HG02623 (cell line): ENCODE measurements at regions not wholly inside any gene's neighbourhood (a gene's known extent, or its start where the extent isn't known, plus 50 kb on each side); places are given as distances from the start of the nearest gene placed in this dataset.
"Not testable (repeated sequence)": the region's sequence is repeated elsewhere in the genome, so short reads cannot be mapped to it uniquely, and the experiment has no call there.

Source experiments
- ATAC-seq: cut with Tn5 transposase; IDR thresholded peaks from one replicate; pipeline ENCODE4 v1.9.1; 2021; ENCODE audit warnings: moderate library complexity; ENCODE audit not compliant: unreplicated experiment

GRCh38 chr14:89699071-89699470, 255.5 kb downstream of the EFCAB11 start:
- no peak for ATAC-seq

- ATAC-seq: no peak
These were observed 257.1 kb downstream of the EFCAB11 start for GRCh38 chr14:89697281-89698060.

- ATAC-seq: no peak
These were observed 258.7 kb downstream of the EFCAB11 start for GRCh38 chr14:89695846-89696245.

- no peak for ATAC-seq
These were observed 264.4 kb downstream of the EFCAB11 start for GRCh38 chr14:89690139-89690538.

- ATAC-seq: not testable (repeated sequence)
These were observed 264.8 kb downstream of the EFCAB11 start for GRCh38 chr14:89689711-89690110.

GRCh38 chr14:89688507-89689211, 265.9 kb downstream of the EFCAB11 start:
- ATAC-seq: no peak

- ATAC-seq: not testable (repeated sequence)
These were observed 267.4 kb downstream of the EFCAB11 start for GRCh38 chr14:89687129-89687528.

GRCh38 chr14:89684139-89684538, 267.1 kb upstream of the FOXN3 start:
- ATAC-seq: no peak

- peak; percentile 83 for ATAC-seq
These were observed 264.3 kb upstream of the FOXN3 start for GRCh38 chr14:89681086-89682018.

GRCh38 chr14:89680156-89680555, 263.1 kb upstream of the FOXN3 start:
- ATAC-seq: no peak

GRCh38 chr14:89678768-89679167, 261.7 kb upstream of the FOXN3 start:
- ATAC-seq: no peak

GRCh38 chr14:89675590-89675989, 258.6 kb upstream of the FOXN3 start:
- ATAC-seq: no peak

GRCh38 chr14:89674936-89675335, 257.9 kb upstream of the FOXN3 start:
- no peak for ATAC-seq

GRCh38 chr14:89674240-89674639, 257.2 kb upstream of the FOXN3 start:
- no peak for ATAC-seq

GRCh38 chr14:89673512-89674225, 256.6 kb upstream of the FOXN3 start:
- no peak for ATAC-seq

GRCh38 chr14:89672636-89673511, 255.8 kb upstream of the FOXN3 start:
- no peak for ATAC-seq

GRCh38 chr14:89669193-89669592, 252.2 kb upstream of the FOXN3 start:
- peak; percentile 47 for ATAC-seq

- ATAC-seq: no peak
These were observed 250.9 kb upstream of the FOXN3 start for GRCh38 chr14:89667983-89668382.

GRCh38 chr14:89665300-89666081, 248.5 kb upstream of the FOXN3 start:
- not testable (repeated sequence) for ATAC-seq
